GM19463 (cell line): ENCODE measurements at regions not wholly inside any gene's neighbourhood (a gene's known extent, or its start where the extent isn't known, plus 50 kb on each side); places are given as distances from the start of the nearest gene placed in this dataset.

Experiments
- ATAC-seq: cut with Tn5 transposase; IDR thresholded peaks from one replicate; pipeline ENCODE4 v1.9.1; 2021; ENCODE audit warnings: mild to moderate bottlenecking, moderate library complexity; ENCODE audit not compliant: unreplicated experiment

DNA sequence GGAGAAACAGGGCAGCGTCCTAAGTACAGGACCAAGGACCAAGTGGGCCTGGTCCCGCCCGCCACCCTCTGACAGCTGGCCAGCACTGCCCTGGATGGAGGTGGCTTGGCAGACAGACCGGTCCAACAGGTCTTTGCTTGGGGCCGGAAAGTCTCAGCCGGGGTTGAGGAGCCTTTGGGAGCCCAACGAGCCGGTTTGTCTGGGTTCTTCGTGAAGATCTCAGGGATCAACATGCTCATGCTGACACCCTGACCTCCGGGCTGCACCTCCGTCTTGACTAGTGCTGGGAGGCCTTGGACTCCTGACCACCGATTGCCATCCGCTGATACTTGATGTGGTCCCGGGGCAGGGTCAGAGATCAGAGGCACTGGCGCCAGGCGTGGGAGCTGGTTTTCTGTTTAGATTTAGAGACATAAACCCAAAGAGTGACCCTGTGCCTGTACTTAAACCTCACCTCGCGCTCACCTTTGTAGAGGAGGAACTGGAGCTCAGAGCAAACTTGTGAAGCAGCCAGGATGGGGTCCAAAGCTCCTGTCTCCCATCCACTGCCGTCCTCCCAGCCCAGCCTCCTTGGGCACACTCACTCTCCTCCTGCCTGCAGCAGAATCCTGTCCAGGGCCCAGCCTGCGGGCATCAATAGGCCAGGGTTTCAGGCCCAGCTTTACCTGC, 92.1 kb upstream of the GSE1 start:
- no peak for ATAC-seq

- no peak for ATAC-seq
Observed at GRCh38 chr16:85521552-85522307, 91.4 kb upstream of the GSE1 start.

DNA sequence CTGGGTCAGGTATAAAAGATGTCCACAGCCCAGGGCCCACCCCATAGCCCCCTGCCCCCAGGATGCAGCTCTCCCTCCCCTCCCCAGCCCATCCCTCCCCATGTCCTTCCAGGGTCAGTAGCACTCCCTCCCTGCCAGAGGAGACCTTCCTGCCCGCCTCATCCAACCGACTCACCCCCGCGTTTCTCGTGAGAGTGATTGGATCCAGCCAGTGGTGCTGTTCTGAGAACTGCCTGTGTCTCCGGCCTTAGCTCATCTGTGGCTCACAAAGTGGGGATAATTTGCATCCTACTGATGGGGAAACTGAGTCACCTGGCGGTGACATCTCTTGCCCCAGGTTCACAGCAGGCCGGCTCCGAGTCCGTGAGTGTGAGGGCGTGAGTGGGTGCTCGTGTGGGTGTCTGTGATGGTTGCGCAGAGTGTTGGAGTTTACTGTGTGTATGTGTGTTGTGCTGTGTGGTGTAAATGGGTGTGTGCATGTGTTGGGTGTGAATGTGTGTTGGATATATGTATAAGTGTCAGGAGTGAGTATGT, 90.7 kb upstream of the GSE1 start:
- no peak for ATAC-seq

DNA sequence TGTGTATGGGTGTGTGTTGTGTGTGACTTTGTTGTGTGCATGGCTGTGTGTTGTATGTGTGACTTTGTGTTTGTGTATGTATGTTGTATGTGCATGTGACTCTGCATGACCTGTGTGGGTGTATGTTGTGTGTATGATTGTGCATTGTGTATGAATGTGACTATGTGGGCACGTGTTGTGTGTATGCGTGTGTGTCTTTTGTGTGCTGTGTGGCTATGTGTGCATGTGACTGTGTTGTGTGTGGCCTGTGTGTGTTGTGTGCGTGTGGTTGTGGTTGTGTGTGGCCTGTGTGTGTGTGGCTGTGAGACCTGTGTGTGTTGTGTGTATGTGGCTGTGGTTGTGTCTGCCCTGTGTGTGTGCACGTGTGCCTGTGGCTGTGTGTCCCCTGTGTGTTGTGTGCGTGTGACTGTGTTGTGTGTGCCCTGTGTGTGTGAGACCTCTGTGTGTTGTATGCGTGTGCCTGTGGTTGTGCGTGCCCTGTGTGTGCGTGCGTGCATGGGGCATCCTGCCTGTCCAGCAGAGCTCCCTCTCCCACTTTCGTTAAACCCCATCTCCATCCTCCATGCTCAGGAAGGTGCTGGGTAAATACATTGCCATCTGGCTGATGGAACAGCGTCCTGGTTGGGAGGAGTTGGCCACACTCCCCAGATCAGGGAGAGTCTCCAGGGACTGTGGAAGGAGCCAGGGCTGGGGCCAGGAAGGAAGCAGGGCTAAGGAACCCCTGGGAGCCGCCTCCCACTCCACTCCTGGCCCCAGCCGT, 90.1 kb upstream of the GSE1 start:
- no peak for ATAC-seq

GRCh38 chr16:85523602-85524364, 89.3 kb upstream of the GSE1 start:
- no peak for ATAC-seq

GRCh38 chr16:85524365-85524629, 88.8 kb upstream of the GSE1 start:
- ATAC-seq, result no peak

GRCh38 chr16:85524630-85525419, 88.3 kb upstream of the GSE1 start:
- ATAC-seq, result no peak

GRCh38 chr16:85525420-85526184, 87.5 kb upstream of the GSE1 start:
- ATAC-seq, result no peak

GRCh38 chr16:85526185-85526974, 86.7 kb upstream of the GSE1 start:
- no peak for ATAC-seq

GRCh38 chr16:85527042-85527766, 85.9 kb upstream of the GSE1 start:
- no peak for ATAC-seq

DNA sequence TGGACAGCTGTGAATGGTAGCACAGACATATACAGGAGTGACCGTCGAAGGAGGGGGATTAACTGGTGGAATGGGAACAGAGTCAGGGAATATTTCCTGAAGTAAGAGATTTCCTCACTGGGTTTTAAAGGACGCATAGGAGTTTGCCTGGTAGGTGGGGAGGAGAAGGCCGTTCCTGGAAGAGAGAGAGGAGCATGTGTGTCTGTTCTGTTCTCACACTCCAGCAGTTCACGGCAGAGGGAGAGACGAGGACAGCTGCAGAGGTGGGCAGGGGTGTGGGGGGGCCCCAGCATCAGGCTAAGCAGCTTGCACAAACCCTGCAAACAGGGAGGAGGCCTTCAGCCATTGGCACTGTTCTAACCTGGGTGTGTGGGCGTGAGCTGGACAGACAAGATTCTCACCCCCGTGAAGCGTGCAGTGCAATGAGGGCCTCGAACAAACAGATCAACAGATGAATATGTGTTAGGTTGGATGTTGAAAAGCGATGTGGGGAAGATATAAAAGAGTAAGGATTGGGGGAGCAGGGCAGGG, 85.3 kb upstream of the GSE1 start:
- ATAC-seq, result no peak

- no peak for ATAC-seq
Observed at GRCh38 chr16:85528528-85529387, 84.4 kb upstream of the GSE1 start.

DNA sequence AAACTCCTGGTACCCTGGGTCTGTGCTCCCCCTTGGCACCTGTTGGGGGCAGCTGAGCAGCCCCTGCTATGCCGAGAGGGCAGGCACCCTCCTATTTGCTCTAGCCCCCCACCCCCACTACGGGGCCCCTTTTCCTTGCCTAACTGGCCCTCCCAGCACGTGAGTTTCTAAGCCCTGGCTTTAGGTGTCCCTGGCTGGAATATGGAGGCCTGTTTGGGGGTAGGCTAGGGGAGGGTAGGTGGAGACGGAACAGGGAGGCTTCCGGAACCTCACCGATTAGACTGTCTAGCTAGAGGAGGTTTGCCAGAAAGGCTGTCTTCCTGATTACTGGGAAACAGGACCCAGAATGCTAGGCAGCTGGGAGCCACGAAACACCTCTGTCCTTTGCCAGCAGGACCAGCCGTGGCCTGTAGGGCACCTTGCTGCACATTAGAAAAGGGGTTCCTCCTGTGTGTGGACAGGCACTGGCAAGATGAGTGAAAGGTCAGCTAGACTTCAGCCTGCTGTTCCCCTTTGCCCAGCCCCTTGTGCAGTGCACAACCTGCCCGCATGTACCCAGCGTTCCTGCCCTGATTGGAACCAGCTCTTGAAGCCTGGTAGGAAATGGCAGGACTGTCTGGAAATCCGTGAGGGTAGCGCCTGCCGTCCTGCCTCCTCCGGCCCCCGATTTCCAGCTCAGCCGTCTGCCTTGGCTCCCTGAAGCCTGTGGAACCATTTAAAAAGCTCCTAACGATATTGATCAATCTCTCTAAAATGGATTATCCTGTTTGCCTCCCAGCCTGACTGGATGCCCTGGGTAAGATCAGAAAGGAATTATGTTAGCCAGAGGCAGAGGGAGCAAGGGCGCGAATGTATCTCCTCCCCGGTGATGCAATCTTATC, 83.4 kb upstream of the GSE1 start:
- no peak for ATAC-seq

GRCh38 chr16:85530370-85530739, 82.8 kb upstream of the GSE1 start:
- no peak for ATAC-seq

- no peak for ATAC-seq
Observed at GRCh38 chr16:85531516-85531915, 81.6 kb upstream of the GSE1 start.

DNA sequence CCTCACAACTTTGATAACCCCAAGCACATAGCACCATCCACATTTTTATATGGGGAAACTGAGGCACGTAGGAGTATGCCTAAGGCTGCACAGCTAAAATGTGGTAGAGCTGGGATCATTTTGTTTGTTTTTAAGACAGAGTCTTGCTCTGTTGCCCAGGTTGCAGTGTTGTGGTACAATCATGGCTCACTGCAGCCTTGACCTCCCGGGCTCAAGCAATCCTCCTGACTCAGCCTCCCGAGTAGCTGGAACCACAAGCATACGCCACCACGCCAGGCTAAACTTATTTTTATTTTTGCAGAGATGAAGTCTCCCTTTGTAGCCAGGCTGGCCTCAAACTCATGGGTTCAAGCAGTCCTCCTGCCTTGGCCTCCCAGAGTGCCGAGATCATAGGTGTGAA, 81.0 kb upstream of the GSE1 start:
- no peak for ATAC-seq
